GM21619 (cell line): ENCODE measurements at regions not wholly inside any gene's neighbourhood (a gene's known extent, or its start where the extent isn't known, plus 50 kb on each side); places are given as distances from the start of the nearest gene placed in this dataset.
"Not testable (repeated sequence)": the region's sequence is repeated elsewhere in the genome, so short reads cannot be mapped to it uniquely, and the experiment has no call there.

Experiments used
- ATAC-seq: cut with Tn5 transposase; IDR thresholded peaks from one replicate; pipeline ENCODE4 v1.9.1; 2021; ENCODE audit not compliant: unreplicated experiment

- ATAC-seq = no peak
These were observed 602.7 kb downstream of the NXPH1 start for GRCh38 chr7:9036080-9036479.

GRCh38 chr7:9071160-9071762, 637.9 kb downstream of the NXPH1 start:
- ATAC-seq = no peak

- ATAC-seq = not testable (repeated sequence)
These were observed 642.4 kb downstream of the NXPH1 start for GRCh38 chr7:9075774-9076173.

- ATAC-seq = no peak
These were observed 648.8 kb downstream of the NXPH1 start for GRCh38 chr7:9082203-9082602.

DNA sequence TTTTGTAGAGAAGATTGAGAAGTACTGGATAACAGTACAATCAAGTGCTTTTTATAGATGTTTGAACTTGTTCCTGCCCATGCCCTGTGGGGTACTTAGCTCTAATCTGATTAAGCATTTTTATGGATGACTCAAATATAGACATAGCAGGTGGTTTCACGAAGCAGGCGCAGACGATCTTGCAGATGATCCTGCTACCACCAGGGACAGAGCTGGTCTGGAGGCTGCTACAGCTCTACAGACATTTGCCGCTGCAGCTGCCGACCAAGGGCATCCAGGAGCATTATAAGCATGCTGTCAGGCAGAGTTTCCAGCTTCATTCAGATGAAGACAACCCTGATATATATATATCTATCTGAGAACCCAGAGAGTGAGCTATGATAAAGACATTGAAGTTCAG, 650.4 kb downstream of the NXPH1 start:
- no peak for ATAC-seq

DNA sequence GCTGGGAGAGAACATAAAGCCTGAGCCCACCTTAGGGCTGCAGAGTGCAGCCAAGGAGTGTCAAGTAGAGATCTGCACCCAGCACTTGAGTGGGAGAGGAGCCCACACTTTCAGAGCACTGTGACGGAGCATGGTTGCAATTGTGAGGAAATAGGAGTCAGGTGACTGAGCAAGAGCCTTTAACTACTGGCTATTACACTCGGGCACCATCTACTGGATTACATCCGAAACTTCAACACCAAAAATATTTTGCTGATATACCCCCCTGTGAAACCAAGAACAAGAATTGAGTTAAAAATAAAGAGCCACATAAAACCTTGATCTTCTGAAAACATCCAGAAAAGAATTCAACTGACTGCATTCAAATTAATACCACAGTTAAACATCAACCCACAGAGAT, 657.9 kb downstream of the NXPH1 start:
- ATAC-seq = no peak

GRCh38 chr7:9097565-9098060, 664.2 kb downstream of the NXPH1 start:
- ATAC-seq = no peak

GRCh38 chr7:9100289-9100688, 666.9 kb downstream of the NXPH1 start:
- no peak for ATAC-seq

DNA sequence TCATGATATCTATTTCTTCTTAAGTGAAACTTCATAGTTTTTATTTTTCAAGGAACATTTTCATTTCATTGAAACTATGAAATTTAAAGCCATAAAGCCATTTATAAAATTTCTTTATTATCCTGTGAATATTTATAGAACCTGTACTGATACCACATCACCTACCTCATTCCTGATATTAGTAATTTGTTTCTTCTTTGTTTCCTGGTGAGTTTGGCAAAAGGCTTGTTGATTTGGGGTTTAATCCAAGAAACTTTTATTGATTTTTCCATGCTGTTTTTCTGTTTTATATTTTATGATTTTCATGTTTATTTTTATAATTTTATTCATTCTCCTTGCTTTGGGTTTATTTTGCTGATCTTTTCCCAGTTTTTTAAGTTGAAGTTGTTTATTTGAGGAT, 669.4 kb downstream of the NXPH1 start:
- no peak for ATAC-seq

DNA sequence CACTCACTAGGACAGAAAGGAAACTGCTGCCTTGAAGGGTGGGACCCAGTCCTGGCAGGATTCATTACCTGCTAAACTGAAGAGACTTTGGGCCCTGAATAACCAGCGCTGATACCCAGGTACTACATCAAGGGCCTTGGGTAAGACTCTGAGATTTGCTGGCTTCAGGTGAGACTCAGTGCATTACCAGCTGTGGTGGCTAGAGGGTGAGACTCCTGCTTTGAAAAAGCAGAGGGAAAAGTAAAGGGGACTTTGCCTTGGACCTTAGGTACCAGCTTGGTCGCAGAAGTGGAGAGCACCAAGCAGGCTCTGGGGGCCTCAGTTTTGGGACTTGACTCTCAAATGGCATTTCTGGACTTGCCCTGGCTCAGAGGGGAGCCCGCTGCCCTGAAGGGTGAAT, 673.3 kb downstream of the NXPH1 start:
- no peak for ATAC-seq

GRCh38 chr7:9120331-9120730, 686.9 kb downstream of the NXPH1 start:
- ATAC-seq = no peak

- no peak for ATAC-seq
These were observed 690.9 kb downstream of the NXPH1 start for GRCh38 chr7:9124320-9124719.

- ATAC-seq = no peak
These were observed 691.8 kb downstream of the NXPH1 start for GRCh38 chr7:9125246-9125645.

GRCh38 chr7:9127901-9128300, 694.5 kb downstream of the NXPH1 start:
- no peak for ATAC-seq

- no peak for ATAC-seq
These were observed 715.3 kb downstream of the NXPH1 start for GRCh38 chr7:9148687-9149086.

DNA sequence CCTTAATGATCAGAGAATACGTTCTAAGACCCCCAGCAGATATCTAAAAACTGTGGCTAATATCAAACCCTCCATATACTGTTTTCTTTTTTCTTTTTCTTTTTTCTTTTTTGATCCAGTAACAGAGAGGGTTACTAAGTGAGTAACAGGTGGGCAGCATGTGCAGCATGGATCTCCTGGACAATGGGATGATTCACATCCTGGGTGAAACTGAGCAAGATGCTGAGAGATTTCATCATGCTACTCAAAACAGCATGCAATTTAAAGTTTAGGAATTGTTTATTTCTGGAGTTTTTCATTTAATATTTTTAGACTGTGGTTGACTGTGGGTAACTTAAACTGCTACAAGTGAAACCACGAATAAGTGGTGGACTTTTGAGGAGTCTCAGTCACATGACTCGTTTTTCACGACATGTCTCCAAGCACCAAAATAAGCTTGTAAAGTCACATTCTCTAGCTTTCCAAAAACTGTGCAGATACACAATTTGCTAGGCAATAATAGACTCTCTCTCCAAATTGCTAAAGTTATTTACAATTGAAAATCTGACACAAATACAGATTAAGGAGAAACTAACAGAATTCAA, 716.2 kb downstream of the NXPH1 start:
- ATAC-seq = no peak

- ATAC-seq = not testable (repeated sequence)
These were observed 730.3 kb downstream of the NXPH1 start for GRCh38 chr7:9163691-9164090.

GRCh38 chr7:9175871-9176270, 742.5 kb downstream of the NXPH1 start:
- no peak for ATAC-seq

DNA sequence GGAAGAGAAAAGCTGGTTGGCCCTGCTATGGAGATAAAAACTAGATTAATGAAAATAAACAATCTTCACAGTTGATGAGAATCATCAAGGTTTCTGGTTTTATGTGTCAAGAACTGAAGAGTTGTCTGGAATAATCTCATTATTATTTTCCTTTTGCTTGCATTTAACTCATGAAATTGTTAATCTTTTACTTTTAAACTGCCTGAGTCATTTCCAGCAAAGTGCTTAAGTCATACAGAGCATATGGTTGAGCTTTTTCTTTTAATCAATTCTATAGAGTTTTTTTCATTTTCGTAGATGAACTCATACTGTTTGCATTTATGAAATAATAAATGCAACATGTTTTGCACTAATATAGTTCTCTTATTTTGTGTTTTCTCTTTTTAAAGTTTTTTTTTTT, 747.9 kb downstream of the NXPH1 start:
- no peak for ATAC-seq

DNA sequence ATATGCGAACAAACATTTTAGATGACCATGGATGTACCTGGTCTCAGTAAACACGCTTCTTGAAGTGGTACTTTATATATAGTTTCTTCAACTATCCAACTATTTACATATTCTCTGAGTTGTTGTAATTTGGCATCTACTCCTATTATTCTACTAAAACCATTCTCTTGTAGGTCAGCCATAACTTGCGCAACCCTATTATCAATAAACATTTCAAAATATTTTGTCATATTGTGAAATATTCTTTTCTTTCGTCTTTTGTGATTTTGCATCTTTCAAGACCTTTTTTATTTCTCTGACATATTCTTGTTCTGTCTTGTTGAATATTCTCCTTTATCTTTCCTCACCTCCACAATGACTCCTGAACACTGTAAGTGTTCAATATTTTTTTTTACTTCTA, 753.3 kb downstream of the NXPH1 start:
- ATAC-seq = no peak

DNA sequence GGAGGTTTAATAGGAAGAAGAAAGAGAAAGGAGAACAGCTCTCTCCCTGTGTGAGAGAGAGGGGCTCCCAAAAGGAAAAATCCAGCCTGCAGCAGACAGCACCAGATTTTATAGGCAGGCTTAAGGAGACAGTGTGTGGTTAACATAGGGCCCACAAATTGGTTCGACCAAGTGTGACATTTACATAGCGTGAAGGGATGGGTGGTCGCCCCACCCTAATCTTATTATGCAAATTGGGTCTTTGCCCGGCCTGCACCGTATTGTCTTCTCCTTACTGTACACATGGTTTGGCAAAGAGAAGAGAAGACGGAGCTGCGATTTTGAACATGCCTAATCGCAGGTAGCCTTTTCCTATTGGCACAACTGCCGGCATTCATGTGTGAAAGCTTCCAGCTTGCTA, 756.3 kb downstream of the NXPH1 start:
- ATAC-seq = no peak

DNA sequence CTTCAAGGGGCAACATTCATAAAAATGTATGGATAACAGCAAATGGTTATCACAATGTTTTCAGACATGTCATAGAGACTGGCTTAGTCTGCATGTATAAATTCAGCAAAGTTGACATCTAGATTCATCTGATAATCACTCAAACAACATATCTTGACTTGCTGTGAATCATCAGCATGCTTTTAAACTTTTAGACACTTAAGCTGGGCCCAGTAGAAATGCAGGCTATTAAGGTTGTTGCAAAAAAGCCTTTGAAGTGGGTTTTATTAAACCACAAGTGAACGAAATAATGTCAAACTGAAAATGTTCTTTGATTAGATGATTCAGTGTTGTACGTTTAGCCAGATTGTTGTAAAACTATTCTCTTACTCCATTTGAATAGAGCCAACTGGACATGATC, 759.6 kb downstream of the NXPH1 start:
- ATAC-seq = no peak

- no peak for ATAC-seq
These were observed 767.2 kb downstream of the NXPH1 start for GRCh38 chr7:9200626-9201025.
